G401 (cell line): ENCODE measurements at regions not wholly inside any gene's neighbourhood (a gene's known extent, or its start where the extent isn't known, plus 50 kb on each side); places are given as distances from the start of the nearest gene placed in this dataset.

ENCODE experiments used
- DNase-seq: peaks from one replicate; pipeline ENCODE4 v3.0.0-alpha.2; 2015; ENCODE audit warnings: low spot score
- in situ Hi-C: cut with HindIII; loops from 2 replicates; pipeline ENCODE4 v1.10.0; 2016; ENCODE audit warnings: low sequenced_read_pairs, mixed read lengths

- in situ Hi-C loops = no loop called here
- no peak for DNase-seq
Measured at GRCh38 chr6:130776287-130776925, 50.8 kb upstream of the SMLR1 start.
